ENCODE measurements at regions not wholly inside any gene's neighbourhood (a gene's known extent, or its start where the extent isn't known, plus 50 kb on each side); places are given as distances from the start of the nearest gene placed in this dataset.

GRCh38 chr6:26194329-26194701 lies 107.1 kb downstream of the HFE start:
- no peak for FAIRE-seq
- no peak for TF ChIP-seq CTCF (IDR thresholded peaks at IDR 0.05)
- intact Hi-C loops (cut with DNase I): no loop called here

GRCh38 chr6:26194816-26195375 lies 107.7 kb downstream of the HFE start:
- peaks cover 0 to 69% (median 0%) of the 10 kb centered on the region in 4 donors for H3K27me3 ChIP-seq
- 7% methylated on average over 8 of the region's 8 CpGs for WGBS, 2 donors
- FAIRE-seq (no peak), ATAC-seq (no peak), DNase-seq (no peak)
- H3K9me3 ChIP-seq: no peaks in the 10 kb centered on the region
- intact Hi-C loops (cut with DNase I): no loop called here
- H3K4me1 ChIP-seq: peaks cover 0 to under 1% (median 0%) of the 10 kb centered on the region in 3 donors
- H3K4me3 ChIP-seq: peak overlapping the region in 2 of 4 donors; percentile 16 to 43
- no peaks in the 10 kb centered on the region for H3K36me3 ChIP-seq
- H3K27ac ChIP-seq: peak overlapping the region in 3 of 4 donors; percentile 35 to 70 (median 66)
- TF ChIP-seq CTCF (IDR thresholded peaks at IDR 0.05): no peak

More at GRCh38 chr6:26194329-26194701, 107.1 kb downstream of the HFE start:
- H3K9me3 ChIP-seq: no peaks in the 10 kb centered on the region
- H3K36me3 ChIP-seq: no peaks in the 10 kb centered on the region
- ATAC-seq: no peak
- DNase-seq: no peak
- H3K27ac ChIP-seq: no peak overlapping the region
- H3K4me1 ChIP-seq: no peaks in the 10 kb centered on the region
- H3K4me3 ChIP-seq: no peak overlapping the region
- peaks cover 0 to 64% (median 0%) of the 10 kb centered on the region in 4 donors for H3K27me3 ChIP-seq
- 51 to 56% methylated on average over 3 of the region's 3 CpGs for WGBS, 2 donors

- DNase-seq (peak in 5 of 6 donors; percentile 65 to 84 (median 69)), FAIRE-seq (no peak), ATAC-seq (peak; percentile 37 to 71 (median 65))
- H3K4me1 ChIP-seq: peaks cover 0 to 5% (median 0%) of the 10 kb centered on the region in 3 donors
- H3K36me3 ChIP-seq: no peaks in the 10 kb centered on the region
- no peaks in the 10 kb centered on the region for H3K9me3 ChIP-seq
- peaks cover 0 to 70% (median 0%) of the 10 kb centered on the region in 4 donors for H3K27me3 ChIP-seq
- WGBS, 2 donors: 6% methylated on average over 23 of the region's 23 CpGs
- H3K27ac ChIP-seq: peak overlapping the region in 3 of 4 donors; percentile 35 to 70 (median 66)
- no peak for TF ChIP-seq CTCF (IDR thresholded peaks at IDR 0.05)
- intact Hi-C loops (cut with DNase I): no loop called here
- peak overlapping the region in 2 of 4 donors; percentile 16 to 43 for H3K4me3 ChIP-seq
These were observed 108.2 kb downstream of the HFE start for GRCh38 chr6:26195376-26195923.

- H3K36me3 ChIP-seq: no peaks in the 10 kb centered on the region
- FAIRE-seq: no peak
- peak overlapping the region; percentile 31 to 75 (median 68) for H3K27ac ChIP-seq
- WGBS, 2 donors: 35 to 37% methylated on average over 28 of the region's 28 CpGs
- ATAC-seq: no peak
- intact Hi-C loops (cut with DNase I): no loop called here
- no peak for DNase-seq
- peaks cover 0 to 72% (median 0%) of the 10 kb centered on the region in 4 donors for H3K27me3 ChIP-seq
- H3K4me1 ChIP-seq: peaks cover 0 to 5% (median 0%) of the 10 kb centered on the region in 3 donors
- peak overlapping the region; percentile 12 to 43 (median 33) for H3K4me3 ChIP-seq
- H3K9me3 ChIP-seq: no peaks in the 10 kb centered on the region
- TF ChIP-seq CTCF (IDR thresholded peaks at IDR 0.05): no peak
These were observed 109.0 kb downstream of the HFE start for GRCh38 chr6:26195924-26196845.

Data from pancreas (tissue), 10 donors.